DND-41 (cell line): ENCODE measurements at regions not wholly inside any gene's neighbourhood (a gene's known extent, or its start where the extent isn't known, plus 50 kb on each side); places are given as distances from the start of the nearest gene placed in this dataset.
A peak's percentile ranks its signal among the peaks of the same experiment; 100 is the strongest.

Experiments
- ATAC-seq: fragments of 200-7000 bp; cut with Tn5 transposase; 3 replicates; pipeline ENCODE4 v1.9.1; 2021; ENCODE audit warnings: low read depth; ENCODE audit not compliant: insufficient read depth
- DNase-seq: peaks from one replicate; pipeline ENCODE4 v3.0.0-alpha.2; 2020
- H2AFZ ChIP-seq: 2 replicates; pipeline ENCODE4 v1.6.0; 2012; ENCODE audit warnings: low read depth, low read length
- H3K27ac ChIP-seq: 2 replicates; pipeline ENCODE4 v1.5.1; 2012; ENCODE audit warnings: low read length, inconsistent platforms
- H3K27me3 ChIP-seq: fragments of 200-600 bp; sonication (generic); 2 replicates; pipeline ENCODE4 v1.6.0; 2012; ENCODE audit warnings: low read length, mild to moderate bottlenecking, inconsistent platforms; ENCODE audit not compliant: insufficient read depth, poor library complexity
- H3K36me3 ChIP-seq: 2 replicates; pipeline ENCODE4 v1.5.1; 2012; ENCODE audit warnings: low read length, inconsistent platforms; ENCODE audit not compliant: insufficient read depth
- H3K4me1 ChIP-seq: 2 replicates; pipeline ENCODE4 v1.5.1; 2012; ENCODE audit warnings: mild to moderate bottlenecking, low read length; ENCODE audit not compliant: insufficient read depth
- H3K4me2 ChIP-seq: 2 replicates; pipeline ENCODE4 v1.6.0; 2012; ENCODE audit warnings: mild to moderate bottlenecking, moderate library complexity, low read length, inconsistent platforms; ENCODE audit not compliant: insufficient read depth
- H3K4me3 ChIP-seq, 2 experiments: fragments of 200-600 bp in 1 of 2; shearing (Covaris generic) in 1 of 2; 2 replicates each; pipeline ENCODE4 v1.5.1; 2012 to 2016; ENCODE audit warnings: inconsistent platforms in 2 of 2, low read length in 2 of 2, mild to moderate bottlenecking in 2 of 2, low read depth in 1 of 2, moderate library complexity in 1 of 2
- H3K79me2 ChIP-seq: 2 replicates; pipeline ENCODE4 v1.6.0; 2012; ENCODE audit warnings: low read length, inconsistent platforms; ENCODE audit not compliant: insufficient read depth
- H3K9ac ChIP-seq: 2 replicates; pipeline ENCODE4 v1.6.0; 2012; ENCODE audit warnings: low read depth, mild to moderate bottlenecking, inconsistent platforms, low read length, moderate library complexity
- H3K9me3 ChIP-seq: 2 replicates; pipeline ENCODE4 v1.5.1; 2012; ENCODE audit warnings: low read length, moderate library complexity, mild to moderate bottlenecking, inconsistent platforms; ENCODE audit not compliant: insufficient read depth, severe bottlenecking
- H4K20me1 ChIP-seq: 2 replicates; pipeline ENCODE4 v1.6.0; 2012; ENCODE audit warnings: low read length; ENCODE audit not compliant: insufficient read depth
- EZH2 ChIP-seq: IDR thresholded peaks from 3 replicates; pipeline ENCODE4 v1.6.1; 2012; ENCODE audit warnings: borderline replicate concordance, low read depth, mild to moderate bottlenecking, moderate library complexity, low read length, inconsistent platforms; ENCODE audit not compliant: severe bottlenecking
- TF ChIP-seq, protein P1 (sequence below): IDR thresholded peaks from 2 replicates; pipeline ENCODE4 v1.5.1; 2012; ENCODE audit warnings: borderline replicate concordance, low read length, moderate library complexity, mild to moderate bottlenecking; ENCODE audit not compliant: poor library complexity, severe bottlenecking; ENCODE audit errors: extremely low read depth

DNA sequence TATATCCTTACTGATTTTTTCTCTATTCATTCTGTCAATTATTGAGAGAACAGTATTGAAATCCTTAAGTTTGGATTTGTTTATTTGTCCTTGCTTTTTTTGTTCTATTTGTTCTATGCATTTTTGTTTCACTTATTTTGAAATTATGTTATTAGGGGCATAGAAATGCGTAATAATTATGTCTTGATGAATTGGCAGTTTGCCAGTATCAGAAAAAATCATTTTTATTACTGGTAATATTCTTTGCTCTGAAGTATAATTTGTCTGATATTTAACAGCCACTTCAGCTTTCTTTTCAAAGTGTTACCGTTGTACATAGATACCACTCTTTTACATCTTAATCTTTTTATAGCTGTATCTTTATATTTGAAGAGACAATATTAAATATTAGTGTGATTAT is 2090.9 kb upstream of the WWC1 start:
- Histone ChIP-seq H3K36me3 (no peaks in the 10 kb centered on the region), H3K9me3 (peaks cover 4% of the 10 kb centered on the region), H3K79me2 (no peaks in the 10 kb centered on the region), H2AFZ (no peak overlapping the region), H3K4me2 (no peak overlapping the region), H3K4me3 (no peak overlapping the region), H4K20me1 (no peaks in the 10 kb centered on the region), H3K9ac (no peak overlapping the region), H3K27me3 (no peaks in the 10 kb centered on the region), H3K27ac (no peak overlapping the region), H3K4me1 (no peaks in the 10 kb centered on the region)
- DNase-seq (no peak), ATAC-seq (no peak)
- no peak for TF ChIP-seq EZH2
- TF ChIP-seq, protein P1, sequence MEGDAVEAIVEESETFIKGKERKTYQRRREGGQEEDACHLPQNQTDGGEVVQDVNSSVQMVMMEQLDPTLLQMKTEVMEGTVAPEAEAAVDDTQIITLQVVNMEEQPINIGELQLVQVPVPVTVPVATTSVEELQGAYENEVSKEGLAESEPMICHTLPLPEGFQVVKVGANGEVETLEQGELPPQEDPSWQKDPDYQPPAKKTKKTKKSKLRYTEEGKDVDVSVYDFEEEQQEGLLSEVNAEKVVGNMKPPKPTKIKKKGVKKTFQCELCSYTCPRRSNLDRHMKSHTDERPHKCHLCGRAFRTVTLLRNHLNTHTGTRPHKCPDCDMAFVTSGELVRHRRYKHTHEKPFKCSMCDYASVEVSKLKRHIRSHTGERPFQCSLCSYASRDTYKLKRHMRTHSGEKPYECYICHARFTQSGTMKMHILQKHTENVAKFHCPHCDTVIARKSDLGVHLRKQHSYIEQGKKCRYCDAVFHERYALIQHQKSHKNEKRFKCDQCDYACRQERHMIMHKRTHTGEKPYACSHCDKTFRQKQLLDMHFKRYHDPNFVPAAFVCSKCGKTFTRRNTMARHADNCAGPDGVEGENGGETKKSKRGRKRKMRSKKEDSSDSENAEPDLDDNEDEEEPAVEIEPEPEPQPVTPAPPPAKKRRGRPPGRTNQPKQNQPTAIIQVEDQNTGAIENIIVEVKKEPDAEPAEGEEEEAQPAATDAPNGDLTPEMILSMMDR: no peak

DNA sequence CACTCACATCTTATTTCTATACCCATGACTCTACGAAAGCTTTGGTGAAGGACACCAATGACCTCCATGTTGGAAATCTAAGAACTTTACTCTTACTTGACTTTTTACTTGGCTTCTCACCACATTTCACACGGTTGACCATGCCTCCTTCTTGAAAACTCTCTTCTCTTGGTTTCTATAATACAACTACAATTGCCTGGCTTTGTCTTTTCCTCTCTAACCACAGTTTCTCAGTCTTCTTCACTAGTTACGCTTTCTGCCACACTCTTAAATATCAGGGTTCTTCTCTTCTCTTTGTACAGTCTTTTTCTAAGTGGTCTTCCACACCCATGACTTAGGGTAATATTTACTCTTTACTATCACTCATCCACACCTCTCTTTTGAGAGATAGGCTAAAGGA is 2079.8 kb upstream of the WWC1 start:
- no peaks in the 10 kb centered on the region for H3K4me1 ChIP-seq
- DNase-seq (no peak), ATAC-seq (no peak)
- no peaks in the 10 kb centered on the region for H3K27me3 ChIP-seq
- H3K36me3 ChIP-seq: no peaks in the 10 kb centered on the region
- H4K20me1 ChIP-seq: no peaks in the 10 kb centered on the region
- no peak overlapping the region for H3K27ac ChIP-seq
- H3K9me3 ChIP-seq: no peaks in the 10 kb centered on the region
- H3K9ac ChIP-seq: no peak overlapping the region
- no peak overlapping the region for H3K4me2 ChIP-seq
- TF ChIP-seq, protein P1: no peak
- TF ChIP-seq EZH2: no peak
- H3K4me3 ChIP-seq: no peak overlapping the region
- H2AFZ ChIP-seq: no peak overlapping the region
- no peaks in the 10 kb centered on the region for H3K79me2 ChIP-seq

GRCh38 chr5:166236327-166236726 is 2055.1 kb upstream of the WWC1 start:
- no peak for TF ChIP-seq EZH2
- TF ChIP-seq, protein P1: no peak
- no peaks in the 10 kb centered on the region for H3K9me3 ChIP-seq
- ATAC-seq: no peak
- H3K4me1 ChIP-seq: no peaks in the 10 kb centered on the region
- H3K4me3 ChIP-seq: no peak overlapping the region
- H3K9ac ChIP-seq: no peak overlapping the region
- no peaks in the 10 kb centered on the region for H3K79me2 ChIP-seq
- H3K4me2 ChIP-seq: no peak overlapping the region
- no peak for DNase-seq
- H4K20me1 ChIP-seq: no peaks in the 10 kb centered on the region
- H3K27me3 ChIP-seq: no peaks in the 10 kb centered on the region
- H3K36me3 ChIP-seq: no peaks in the 10 kb centered on the region
- no peak overlapping the region for H3K27ac ChIP-seq
- no peak overlapping the region for H2AFZ ChIP-seq

- Histone ChIP-seq H3K36me3 (no peaks in the 10 kb centered on the region), H3K4me2 (no peak overlapping the region), H3K9ac (no peak overlapping the region), H3K27ac (no peak overlapping the region), H3K4me3 (no peak overlapping the region), H2AFZ (0 out of 2 replicates have a peak overlapping the region, but pooled peaks have one; percentile 33), H3K27me3 (no peaks in the 10 kb centered on the region), H3K79me2 (no peaks in the 10 kb centered on the region), H3K4me1 (no peaks in the 10 kb centered on the region), H3K9me3 (no peaks in the 10 kb centered on the region), H4K20me1 (no peaks in the 10 kb centered on the region)
- ATAC-seq: no peak
- TF ChIP-seq, protein P1: no peak
- no peak for TF ChIP-seq EZH2
- DNase-seq: no peak
Observed at GRCh38 chr5:166240705-166241104, 2050.7 kb upstream of the WWC1 start.
